COLO668 (cell line): ENCODE measurements at regions not wholly inside any gene's neighbourhood (a gene's known extent, or its start where the extent isn't known, plus 50 kb on each side); places are given as distances from the start of the nearest gene placed in this dataset.
A peak's percentile ranks its signal among the peaks of the same experiment; 100 is the strongest.

Experiments
- DNase-seq: peaks from one replicate; lab custom pipeline; 2025; ENCODE audit not compliant: unreplicated experiment; lab: John Stamatoyannopoulos, UW

GRCh38 chr2:59004621-59005020 is 763.5 kb upstream of the FANCL start:
- DNase-seq = no peak

GRCh38 chr2:59000796-59001195 is 759.7 kb upstream of the FANCL start:
- DNase-seq = no peak

GRCh38 chr2:58992062-58992706 is 751.1 kb upstream of the FANCL start:
- DNase-seq = no peak

GRCh38 chr2:58991357-58991756 is 750.2 kb upstream of the FANCL start:
- DNase-seq = no peak

- no peak for DNase-seq
These were observed 744.4 kb upstream of the FANCL start for GRCh38 chr2:58985541-58985940.

GRCh38 chr2:58984731-58985130 is 743.6 kb upstream of the FANCL start:
- no peak for DNase-seq

GRCh38 chr2:58983111-58983510 is 742.0 kb upstream of the FANCL start:
- DNase-seq = no peak

GRCh38 chr2:58981237-58981636 is 740.1 kb upstream of the FANCL start:
- no peak for DNase-seq

GRCh38 chr2:58976375-58977071 is 735.4 kb upstream of the FANCL start:
- peak; percentile 26 for DNase-seq

- DNase-seq = no peak
These were observed 733.8 kb upstream of the FANCL start for GRCh38 chr2:58974881-58975280.

GRCh38 chr2:58974426-58974825 is 733.3 kb upstream of the FANCL start:
- no peak for DNase-seq

GRCh38 chr2:58973811-58974281 is 732.7 kb upstream of the FANCL start:
- no peak for DNase-seq

- no peak for DNase-seq
These were observed 731.6 kb upstream of the FANCL start for GRCh38 chr2:58972737-58973136.

- DNase-seq = no peak
These were observed 730.6 kb upstream of the FANCL start for GRCh38 chr2:58971511-58972360.

GRCh38 chr2:58970365-58970764 is 729.2 kb upstream of the FANCL start:
- DNase-seq = no peak

- DNase-seq = no peak
These were observed 727.8 kb upstream of the FANCL start for GRCh38 chr2:58968885-58969284.

GRCh38 chr2:58967736-58968135 is 726.6 kb upstream of the FANCL start:
- peak; percentile 54 for DNase-seq

- no peak for DNase-seq
These were observed 724.5 kb upstream of the FANCL start for GRCh38 chr2:58965602-58966001.

- DNase-seq = no peak
These were observed 718.9 kb upstream of the FANCL start for GRCh38 chr2:58959996-58960395.

- DNase-seq = no peak
These were observed 716.2 kb upstream of the FANCL start for GRCh38 chr2:58957188-58957840.

GRCh38 chr2:58954880-58955385 is 713.8 kb upstream of the FANCL start:
- DNase-seq = no peak
